ENCODE measurements at regions not wholly inside any gene's neighbourhood (a gene's known extent, or its start where the extent isn't known, plus 50 kb on each side); places are given as distances from the start of the nearest gene placed in this dataset.

DNA sequence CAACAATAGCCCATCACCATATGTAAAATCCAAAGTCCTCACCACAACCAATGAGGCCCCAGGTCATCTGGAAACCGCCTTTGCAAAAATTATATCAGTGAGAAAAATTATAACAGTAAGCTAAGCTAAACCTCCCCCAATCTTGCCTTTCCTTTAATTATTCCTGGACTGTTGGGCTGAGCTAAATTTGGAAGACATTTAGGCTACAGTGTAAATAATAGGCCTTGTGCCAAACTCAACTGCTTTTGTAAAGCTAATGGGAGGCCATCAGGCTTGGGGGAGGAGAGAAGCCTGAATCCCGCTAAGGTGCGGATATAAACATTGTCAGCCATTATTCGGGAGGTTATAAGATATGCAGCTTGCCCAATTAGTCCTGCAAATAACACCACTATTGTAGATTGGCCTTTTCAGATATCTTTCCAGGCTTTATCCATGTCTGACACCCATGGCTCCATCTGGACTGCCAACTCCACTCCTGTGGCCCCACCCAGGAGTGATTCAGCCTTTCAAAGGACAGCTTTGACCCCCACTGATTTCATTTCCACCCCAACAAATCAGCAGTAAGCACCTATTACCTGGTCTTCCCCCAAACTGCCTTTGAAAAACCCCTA is 53.0 kb upstream of the CA12 start:
- Histone ChIP-seq H3K4me1 (ENCODE audit: low read depth) (peaks cover 20% of the 10 kb centered on the region), H3K27ac (no peak overlapping the region), H3K4me3 (no peak overlapping the region), H3K36me3 (no peaks in the 10 kb centered on the region), H3K9me3 (ENCODE audit: low read depth) (no peaks in the 10 kb centered on the region), H3K27me3 (no peaks in the 10 kb centered on the region)
- no peak for DNase-seq (ENCODE audit: low read depth in 1 of 2, low spot score in 1 of 2)
- TF ChIP-seq, protein P1, sequence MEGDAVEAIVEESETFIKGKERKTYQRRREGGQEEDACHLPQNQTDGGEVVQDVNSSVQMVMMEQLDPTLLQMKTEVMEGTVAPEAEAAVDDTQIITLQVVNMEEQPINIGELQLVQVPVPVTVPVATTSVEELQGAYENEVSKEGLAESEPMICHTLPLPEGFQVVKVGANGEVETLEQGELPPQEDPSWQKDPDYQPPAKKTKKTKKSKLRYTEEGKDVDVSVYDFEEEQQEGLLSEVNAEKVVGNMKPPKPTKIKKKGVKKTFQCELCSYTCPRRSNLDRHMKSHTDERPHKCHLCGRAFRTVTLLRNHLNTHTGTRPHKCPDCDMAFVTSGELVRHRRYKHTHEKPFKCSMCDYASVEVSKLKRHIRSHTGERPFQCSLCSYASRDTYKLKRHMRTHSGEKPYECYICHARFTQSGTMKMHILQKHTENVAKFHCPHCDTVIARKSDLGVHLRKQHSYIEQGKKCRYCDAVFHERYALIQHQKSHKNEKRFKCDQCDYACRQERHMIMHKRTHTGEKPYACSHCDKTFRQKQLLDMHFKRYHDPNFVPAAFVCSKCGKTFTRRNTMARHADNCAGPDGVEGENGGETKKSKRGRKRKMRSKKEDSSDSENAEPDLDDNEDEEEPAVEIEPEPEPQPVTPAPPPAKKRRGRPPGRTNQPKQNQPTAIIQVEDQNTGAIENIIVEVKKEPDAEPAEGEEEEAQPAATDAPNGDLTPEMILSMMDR (IDR thresholded peaks at IDR 0.05; ENCODE audit: low read depth, low read length) = no peak

DNA sequence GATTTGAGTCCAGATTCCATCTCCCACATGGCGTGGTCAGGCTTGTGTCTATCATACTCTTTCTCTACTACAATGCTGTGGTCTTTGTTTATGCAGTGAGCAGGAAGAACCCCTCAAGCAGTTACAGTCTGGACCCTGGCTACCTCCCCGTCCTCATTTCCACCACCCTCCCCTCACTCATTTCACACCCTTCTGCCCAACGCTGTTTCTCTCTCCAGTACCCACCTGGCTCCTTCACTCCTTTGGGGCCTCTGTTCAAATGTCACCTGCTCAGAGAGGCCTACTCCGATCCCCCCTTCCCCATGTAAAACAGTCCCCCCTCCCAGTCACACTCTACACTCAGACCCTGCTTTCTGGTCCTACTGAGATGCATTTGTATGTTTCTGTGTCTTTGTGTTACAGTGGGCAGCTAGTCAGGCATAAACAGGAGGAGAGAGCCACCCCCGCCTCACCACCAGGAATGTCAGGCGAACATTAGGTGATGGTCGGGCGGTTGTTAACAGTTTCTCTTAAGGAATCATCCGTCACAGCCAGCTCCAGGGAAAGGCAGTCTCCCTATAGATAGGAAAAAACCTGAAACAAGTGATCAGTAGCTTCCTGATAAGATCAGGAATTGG is 53.7 kb upstream of the CA12 start:
- no peak overlapping the region for H3K27ac ChIP-seq
- peaks cover 20% of the 10 kb centered on the region for H3K4me1 ChIP-seq (ENCODE audit: low read depth)
- no peaks in the 10 kb centered on the region for H3K36me3 ChIP-seq
- H3K27me3 ChIP-seq = no peaks in the 10 kb centered on the region
- TF ChIP-seq, protein P1 (IDR thresholded peaks at IDR 0.05; ENCODE audit: low read depth, low read length) = no peak
- DNase-seq (ENCODE audit: low read depth in 1 of 2, low spot score in 1 of 2) = no peak
- no peak overlapping the region for H3K4me3 ChIP-seq
- no peaks in the 10 kb centered on the region for H3K9me3 ChIP-seq (ENCODE audit: low read depth)

DNA sequence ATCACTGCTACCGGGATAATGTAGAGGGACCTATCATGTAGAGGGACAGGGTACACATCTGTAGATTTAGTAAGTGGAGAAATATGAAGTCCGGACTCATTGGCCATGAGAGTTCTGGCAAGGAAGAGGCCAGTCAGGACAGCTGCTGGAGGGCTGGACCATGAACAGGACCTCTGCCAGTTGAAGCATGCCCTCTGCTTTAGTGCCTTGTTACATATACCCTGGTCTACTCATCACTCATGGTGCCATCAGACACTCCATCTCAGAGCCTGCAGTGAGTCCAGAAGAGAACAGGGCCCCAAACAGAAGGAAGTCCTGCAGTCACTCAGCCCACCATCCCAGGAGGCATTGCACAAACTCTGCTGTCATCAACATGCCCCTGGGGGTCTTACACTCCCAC is 54.7 kb upstream of the CA12 start:
- no peak overlapping the region for H3K4me3 ChIP-seq
- no peaks in the 10 kb centered on the region for H3K36me3 ChIP-seq
- TF ChIP-seq, protein P1 (IDR thresholded peaks at IDR 0.05; ENCODE audit: low read depth, low read length) = no peak
- H3K27ac ChIP-seq = peak overlapping the region; percentile 40
- no peak for DNase-seq (ENCODE audit: low read depth in 1 of 2, low spot score in 1 of 2)
- no peaks in the 10 kb centered on the region for H3K9me3 ChIP-seq (ENCODE audit: low read depth)
- H3K4me1 ChIP-seq (ENCODE audit: low read depth) = peaks cover 20% of the 10 kb centered on the region
- no peaks in the 10 kb centered on the region for H3K27me3 ChIP-seq

DNA sequence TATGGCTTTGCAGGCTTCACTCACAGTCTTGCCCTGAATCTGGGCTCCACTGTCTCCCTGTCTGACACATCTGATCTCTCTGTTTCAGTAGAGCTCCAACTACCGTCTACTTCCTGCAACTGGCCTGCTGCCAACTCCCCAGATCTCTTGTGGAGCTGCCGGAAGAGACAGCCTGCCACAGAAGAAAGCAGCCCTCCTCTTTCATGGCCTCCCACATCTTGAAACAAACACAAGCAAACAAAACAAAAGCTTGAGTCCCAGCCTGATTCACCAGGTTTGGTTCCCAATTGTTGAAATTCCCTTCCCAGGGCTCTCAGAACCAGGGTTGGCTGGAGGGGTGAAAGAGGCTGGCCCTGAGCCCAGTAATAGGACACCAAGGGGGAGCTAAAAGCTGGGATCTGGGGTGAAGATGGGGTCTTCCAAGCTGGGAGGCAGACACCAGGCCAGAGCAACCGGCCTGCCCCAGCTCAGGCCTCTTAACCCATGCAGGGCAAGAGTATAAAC is 55.3 kb upstream of the CA12 start:
- TF ChIP-seq, protein P1 (IDR thresholded peaks at IDR 0.05; ENCODE audit: low read depth, low read length) = no peak
- DNase-seq (ENCODE audit: low read depth in 1 of 2, low spot score in 1 of 2) = peak; percentile 74 to 89
- H3K27ac ChIP-seq = peak overlapping the region; percentile 40
- peaks cover 20% of the 10 kb centered on the region for H3K4me1 ChIP-seq (ENCODE audit: low read depth)
- no peaks in the 10 kb centered on the region for H3K9me3 ChIP-seq (ENCODE audit: low read depth)
- no peaks in the 10 kb centered on the region for H3K36me3 ChIP-seq
- H3K27me3 ChIP-seq = no peaks in the 10 kb centered on the region
- no peak overlapping the region for H3K4me3 ChIP-seq

DNA sequence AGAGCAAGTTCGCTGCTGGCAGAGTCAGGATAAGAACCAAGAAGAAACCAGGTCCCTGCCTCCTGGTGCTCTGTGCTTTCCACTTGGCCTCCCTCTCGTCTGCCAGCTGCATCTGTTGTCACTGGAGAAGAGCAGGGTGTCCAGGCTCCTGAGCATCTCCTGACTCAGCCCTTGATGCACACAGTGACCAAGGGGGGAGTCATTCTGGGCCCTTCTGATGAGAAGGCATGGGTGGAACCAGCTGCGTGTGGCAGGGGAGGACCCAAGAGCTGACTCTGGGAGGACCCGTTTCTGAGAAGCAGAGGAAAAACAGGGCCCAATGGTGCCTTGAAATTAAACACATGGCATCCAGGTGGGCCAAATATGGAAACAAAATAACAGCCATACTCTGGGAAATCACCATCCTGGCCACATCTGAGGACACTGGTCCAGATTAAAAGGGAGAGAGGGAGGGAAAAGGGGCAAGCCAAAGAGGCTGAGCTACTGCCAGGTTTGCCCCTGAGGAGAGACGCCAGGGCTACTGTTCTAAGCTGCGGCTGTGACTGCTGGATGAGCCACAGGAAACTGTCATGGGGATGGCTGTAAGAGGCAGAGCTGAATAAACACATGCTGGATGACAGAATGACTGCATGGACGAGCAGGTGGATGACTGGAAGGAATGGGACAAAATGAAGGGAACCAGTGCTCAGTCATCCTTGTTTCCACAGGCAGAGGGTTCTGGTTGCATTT is 58.1 kb upstream of the CA12 start:
- Histone ChIP-seq H3K9me3 (ENCODE audit: low read depth) (no peaks in the 10 kb centered on the region), H3K4me3 (no peak overlapping the region), H3K27ac (no peak overlapping the region), H3K27me3 (no peaks in the 10 kb centered on the region), H3K36me3 (no peaks in the 10 kb centered on the region), H3K4me1 (ENCODE audit: low read depth) (peaks cover 16% of the 10 kb centered on the region)
- no peak for DNase-seq (ENCODE audit: low read depth in 1 of 2, low spot score in 1 of 2)
- TF ChIP-seq, protein P1 (IDR thresholded peaks at IDR 0.05; ENCODE audit: low read depth, low read length) = no peak
